HG03558 (cell line): ENCODE measurements at regions not wholly inside any gene's neighbourhood (a gene's known extent, or its start where the extent isn't known, plus 50 kb on each side); places are given as distances from the start of the nearest gene placed in this dataset.
A peak's percentile ranks its signal among the peaks of the same experiment; 100 is the strongest.

Experiments
- ATAC-seq: cut with Tn5 transposase; IDR thresholded peaks from one replicate; pipeline ENCODE4 v1.9.1; 2021; ENCODE audit warnings: moderate number of reproducible peaks; ENCODE audit not compliant: unreplicated experiment; ENCODE audit errors: extremely low read depth

DNA sequence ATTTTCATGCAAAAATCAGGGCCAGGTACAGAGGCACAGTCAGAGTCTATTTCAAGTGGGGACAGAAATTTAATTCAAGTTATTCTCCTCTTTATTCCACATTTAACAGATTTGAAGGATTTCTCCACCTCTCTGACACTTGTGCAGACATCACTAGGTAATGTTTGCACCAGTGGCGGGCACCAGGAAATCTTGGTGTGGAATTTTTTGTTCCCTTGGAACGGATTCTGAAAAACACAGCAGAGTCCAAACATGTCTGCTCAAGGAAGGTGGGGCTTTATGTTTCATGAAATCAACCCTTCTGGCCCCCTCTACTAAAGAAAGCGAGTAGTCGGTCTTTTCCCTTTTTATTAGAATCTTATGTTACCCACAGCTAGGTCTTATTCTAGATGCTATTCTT is 271.2 kb upstream of the MDFIC2 start:
- no peak for ATAC-seq

DNA sequence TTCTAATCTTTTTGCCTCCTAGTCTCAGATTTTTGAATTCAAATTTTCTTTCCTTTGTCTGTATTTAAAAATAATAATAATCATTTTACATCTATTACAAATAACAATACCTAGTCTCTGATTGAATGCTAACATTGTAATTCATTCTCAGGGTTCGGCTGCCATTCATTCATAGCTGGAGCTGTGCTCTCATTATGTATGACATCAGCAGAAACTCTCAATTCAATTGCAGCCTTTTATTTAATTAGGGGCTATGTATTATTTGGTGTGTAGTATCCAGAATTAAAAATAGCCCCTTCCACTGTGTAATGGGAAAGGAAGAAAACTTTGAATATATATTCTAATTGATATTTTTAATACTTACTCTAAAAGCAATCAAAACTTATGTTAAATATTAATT is 270.4 kb upstream of the MDFIC2 start:
- no peak for ATAC-seq

DNA sequence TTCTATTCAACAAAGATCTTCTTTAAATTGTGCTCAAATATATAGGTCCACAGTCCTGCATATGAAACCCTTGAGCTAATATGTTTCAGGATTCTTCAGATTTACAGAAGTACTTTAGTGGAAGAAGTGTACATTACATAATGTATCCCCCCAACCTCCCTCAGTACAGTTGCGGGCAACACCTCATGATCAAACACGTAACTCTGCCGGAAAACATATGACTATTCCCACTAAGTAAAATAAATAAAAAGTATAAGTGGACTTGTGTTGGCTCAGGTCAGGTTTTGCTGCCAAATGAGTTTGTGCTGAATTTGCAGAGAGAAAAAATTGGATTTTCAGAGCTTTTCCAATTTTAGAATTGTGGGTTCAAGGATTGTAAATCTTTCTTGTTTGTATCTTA is 267.6 kb upstream of the MDFIC2 start:
- ATAC-seq, result no peak

DNA sequence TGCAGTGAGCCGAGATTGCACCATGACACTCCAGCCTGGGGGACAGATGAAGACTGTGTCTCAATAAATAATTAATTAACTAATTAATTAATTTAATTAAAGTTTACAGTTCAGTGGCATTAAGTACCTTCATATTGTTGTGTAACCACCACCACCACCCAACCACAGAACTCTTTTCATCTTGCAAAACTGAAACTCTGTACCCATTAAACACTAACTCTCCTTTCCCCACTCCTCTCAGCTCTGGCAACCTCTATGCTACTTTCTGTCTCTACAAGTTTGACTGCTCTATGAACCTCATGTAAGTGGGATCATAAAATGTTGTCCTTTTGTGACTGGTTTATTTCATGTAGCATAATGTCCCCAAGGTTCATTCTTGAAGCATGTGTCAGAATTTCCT is 259.3 kb upstream of the MDFIC2 start:
- no peak for ATAC-seq

DNA sequence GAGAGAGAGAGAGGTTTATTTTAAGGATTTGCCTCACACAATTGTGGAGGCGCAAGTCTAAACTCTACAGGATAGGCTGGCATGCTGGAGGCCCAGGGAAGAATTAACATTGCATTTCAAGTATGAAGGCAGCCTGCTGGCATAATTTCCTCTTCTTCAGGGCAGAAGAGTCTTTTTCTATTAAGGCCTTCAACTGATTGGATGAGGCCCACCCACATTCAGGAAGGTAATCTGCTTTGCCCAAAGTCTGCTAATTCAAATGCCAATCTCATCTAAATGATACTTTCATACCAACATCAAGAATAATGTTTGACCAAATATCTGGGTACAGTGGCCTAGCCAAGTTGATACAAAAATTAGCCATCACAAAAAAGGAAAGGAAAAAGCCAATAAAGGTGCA is 258.1 kb upstream of the MDFIC2 start:
- ATAC-seq, result no peak

DNA sequence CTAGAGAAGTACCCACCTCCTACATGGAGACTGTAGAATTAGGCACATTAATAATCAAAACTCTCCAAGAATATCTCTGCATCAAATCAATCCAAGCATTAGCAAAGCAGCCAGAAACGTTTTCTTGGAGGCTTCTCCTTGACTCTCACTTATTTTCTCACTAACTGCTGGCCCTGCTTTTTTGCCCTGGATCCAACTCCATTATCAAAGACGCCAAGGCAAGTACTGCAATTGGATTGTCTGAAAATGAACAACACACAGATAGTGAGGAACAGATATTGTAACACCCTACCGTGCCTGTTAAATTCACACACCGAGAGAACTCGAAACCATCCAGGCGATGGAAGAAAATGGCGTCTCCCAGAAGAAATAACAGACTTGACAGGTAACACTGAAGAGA is 256.2 kb upstream of the MDFIC2 start:
- no peak for ATAC-seq

DNA sequence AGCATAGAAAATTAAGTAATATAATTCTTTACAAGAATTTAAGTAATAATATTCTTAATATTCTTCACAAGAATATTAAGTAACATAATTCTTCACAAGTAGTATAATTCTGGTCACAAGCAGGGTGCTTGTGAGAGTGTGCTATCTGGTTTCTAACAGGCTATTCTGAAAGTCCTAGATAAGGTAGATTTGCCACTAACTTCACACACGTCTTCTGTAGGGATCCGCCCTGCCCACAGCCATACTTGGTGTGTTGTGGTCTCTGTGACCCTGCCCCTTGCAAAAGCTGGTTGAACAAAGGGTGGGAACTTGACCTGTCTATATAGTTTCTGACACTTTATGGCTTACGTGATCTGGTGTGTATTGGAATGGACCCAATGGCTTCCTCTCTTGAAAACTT is 253.4 kb upstream of the MDFIC2 start:
- ATAC-seq, result no peak

DNA sequence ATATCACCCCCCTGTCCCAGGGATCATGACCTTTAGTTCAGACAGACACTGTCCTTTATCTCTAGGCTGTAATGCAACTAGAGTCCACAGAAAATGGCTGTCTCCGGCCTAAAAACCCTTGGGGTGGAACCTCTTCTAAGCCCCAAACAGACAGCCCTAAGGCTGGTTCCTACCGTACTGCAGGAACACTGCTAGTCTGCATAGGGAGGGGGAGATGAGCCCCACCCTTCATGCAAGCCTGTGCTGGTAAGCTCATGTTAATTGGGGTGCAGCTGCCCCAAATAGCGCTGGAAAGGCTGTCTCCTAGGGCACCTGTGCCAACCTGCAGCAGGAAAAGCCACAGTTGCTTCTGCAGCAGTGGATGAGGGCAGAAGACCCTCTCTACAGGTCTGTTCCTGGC is 252.1 kb upstream of the MDFIC2 start:
- no peak for ATAC-seq

DNA sequence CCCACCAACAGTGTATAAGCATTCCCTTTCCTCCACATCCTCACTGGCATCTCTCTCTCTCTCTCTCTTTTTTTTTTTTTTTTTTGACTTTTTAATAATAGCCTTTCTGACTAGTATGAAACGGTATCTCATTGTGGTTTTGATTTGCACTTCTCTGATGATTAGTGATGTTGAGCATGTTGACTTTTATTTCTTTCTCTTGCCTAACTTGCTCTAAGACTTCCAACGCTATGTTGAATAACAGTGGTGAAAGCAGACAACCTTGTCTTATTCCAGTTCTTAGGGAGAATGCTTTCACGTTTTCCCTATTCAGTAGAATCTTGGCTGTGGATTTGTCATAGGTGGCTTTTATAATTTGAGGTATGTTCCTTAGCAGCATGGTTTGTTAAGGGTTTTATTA is 249.4 kb upstream of the MDFIC2 start:
- no peak for ATAC-seq

DNA sequence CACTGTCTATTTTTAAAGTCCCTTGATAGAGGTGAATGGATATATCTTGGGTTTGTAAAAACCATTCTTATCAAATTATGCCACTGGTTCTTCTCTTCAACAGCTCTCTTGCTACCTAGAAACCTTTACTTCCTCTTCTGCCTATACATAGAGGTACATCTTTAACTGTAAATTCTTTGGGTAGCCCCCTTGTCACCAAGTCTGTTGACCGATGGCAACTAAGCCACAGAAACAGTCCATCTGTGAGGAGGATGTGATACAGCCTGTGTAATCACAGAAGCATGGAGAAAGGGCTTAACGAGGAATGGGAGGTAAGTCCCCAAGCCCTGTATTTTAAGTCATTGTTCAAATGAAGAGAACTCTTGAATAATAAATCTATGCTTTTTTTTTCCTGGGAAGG is 246.5 kb upstream of the MDFIC2 start:
- no peak for ATAC-seq

DNA sequence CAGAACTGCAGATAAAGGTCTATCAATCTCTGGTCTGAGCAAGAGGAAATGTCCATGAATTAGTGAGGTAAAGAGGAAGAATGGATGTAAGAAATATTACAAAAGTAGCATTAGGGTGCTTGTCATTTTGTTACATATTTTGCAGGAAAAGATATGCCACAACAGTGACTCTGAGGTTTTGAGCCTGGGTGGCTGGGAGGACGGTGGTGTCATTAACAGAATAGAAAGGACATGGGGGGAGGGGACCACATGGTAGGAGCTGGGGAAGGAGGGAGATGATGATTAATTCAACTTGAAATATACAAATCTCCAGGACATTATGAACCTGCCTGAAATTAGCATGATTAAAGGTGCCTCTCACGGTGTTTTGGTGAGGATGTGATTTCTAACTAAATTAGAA is 245.5 kb upstream of the MDFIC2 start:
- ATAC-seq, result no peak

DNA sequence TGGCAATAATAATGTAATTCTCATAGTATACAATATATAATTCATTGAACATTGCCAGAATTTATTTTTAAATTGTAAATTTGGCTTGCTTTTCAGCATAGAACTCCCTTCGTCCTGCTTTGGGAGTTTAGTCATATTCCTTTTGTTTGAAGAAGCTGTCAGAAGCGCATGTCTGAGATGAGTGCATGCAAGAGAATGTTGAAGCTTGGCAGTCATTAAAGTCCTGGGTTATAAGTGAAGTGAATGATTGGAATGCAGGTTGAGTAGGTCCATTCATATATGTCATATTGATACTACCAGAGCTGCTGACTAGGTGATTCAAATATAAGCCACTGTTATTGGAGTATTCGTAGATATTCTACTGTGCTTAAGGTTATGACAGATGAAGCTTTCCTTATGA is 243.6 kb upstream of the MDFIC2 start:
- ATAC-seq, result no peak

DNA sequence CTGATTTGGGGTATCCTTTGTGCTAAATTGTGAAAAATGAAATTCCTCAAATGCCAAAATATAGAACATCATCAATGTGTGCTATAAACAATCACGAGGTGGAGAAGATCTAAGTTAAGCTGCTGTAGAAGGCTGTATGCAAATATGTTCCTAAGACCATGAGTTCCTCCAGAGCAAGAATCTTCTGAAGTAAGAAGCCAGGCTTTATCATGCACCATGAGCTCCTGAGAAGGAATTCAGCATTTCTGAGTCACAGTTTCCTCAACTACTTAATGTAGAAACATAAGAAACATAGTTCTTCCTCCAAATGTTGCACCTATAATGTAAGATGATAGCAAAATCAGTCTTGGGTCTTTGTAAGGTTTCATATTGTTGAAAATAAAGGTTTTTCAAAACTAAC is 241.7 kb upstream of the MDFIC2 start:
- no peak for ATAC-seq

DNA sequence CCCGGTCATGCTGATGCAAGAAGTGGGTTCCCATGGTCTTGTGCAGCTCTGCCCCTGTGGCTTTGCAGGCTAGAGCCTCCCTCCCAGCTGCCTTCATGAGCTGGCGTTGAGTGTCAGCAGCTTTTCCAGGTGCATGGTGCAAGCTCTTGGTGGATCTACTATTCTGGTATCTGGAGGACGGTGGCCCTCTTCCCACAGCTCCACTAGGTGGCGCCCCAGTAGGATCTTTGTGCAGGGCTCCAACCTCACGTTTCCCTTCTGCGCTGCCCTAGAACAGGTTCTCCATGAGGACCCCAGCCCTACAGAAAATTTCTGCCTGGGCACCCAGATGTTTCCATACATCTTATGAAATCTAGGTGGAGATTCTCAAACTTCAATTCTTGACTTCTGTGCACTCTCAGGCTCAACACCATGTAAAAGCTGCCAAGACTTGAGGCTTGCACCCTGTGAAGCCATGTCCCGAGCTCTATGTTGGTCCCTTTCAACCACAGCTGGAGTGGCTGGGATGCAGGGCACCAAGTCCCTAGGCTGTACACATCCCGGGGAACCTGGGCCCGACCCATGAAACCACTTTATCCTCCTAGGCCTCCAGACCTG is 238.4 kb upstream of the MDFIC2 start:
- peak; percentile 80 for ATAC-seq

DNA sequence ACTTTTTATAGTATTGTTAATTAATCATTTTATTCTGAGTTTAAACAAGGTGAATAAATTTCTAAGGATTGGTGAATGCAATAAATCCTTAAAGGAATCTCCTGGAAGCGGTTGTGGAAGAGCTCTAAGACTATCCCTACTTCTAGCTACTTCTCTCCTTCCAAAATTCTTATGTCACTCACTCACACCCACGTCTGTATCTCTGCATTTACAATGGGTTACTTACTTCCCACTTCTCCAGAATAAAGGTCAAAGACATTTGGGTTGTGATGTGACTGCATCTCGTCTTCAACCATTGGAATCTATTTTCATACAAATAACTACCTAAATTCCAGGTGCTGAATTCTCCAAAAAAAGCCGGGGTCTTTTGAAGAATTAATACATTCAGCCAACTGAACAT is 234.2 kb upstream of the MDFIC2 start:
- ATAC-seq, result no peak

DNA sequence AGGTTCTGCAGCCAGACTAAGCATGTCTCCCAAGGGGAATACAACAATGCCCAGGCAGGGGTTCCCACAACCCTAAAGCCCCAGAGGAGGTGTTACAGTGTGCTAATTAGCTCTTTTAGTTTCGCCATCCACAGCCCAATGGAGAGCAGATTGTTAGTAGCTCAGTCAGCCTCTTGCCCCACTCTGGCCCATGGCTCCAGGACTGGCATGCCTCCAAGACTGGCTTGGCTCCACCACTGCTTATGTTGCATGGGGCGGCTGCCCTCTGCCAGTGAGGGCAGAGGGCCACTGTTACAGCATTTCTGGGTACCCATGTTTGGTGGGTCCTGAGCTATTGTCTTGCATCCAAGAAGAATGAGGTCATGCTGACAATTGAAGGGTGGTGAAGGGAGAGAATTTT is 231.1 kb upstream of the MDFIC2 start:
- ATAC-seq, result no peak

DNA sequence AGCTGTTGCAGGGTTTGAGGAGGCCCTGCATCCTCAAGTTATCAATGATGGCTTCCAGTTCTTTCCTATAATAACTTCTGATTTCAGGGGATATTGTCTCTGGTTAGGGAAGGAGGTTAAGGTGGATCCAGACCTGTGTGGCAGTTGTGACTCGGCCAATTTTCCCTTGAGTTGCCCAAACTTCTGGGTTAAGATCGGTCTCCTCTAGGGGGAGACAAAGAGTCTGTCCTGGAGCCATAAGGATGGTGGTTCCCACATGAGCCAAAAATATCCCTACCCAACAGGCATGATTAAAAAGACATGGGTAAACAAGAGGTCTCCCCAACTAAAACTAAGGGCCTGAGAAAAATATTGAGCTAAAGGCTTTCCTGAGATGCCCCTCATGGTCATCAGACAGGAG is 227.5 kb upstream of the MDFIC2 start:
- ATAC-seq, result no peak

DNA sequence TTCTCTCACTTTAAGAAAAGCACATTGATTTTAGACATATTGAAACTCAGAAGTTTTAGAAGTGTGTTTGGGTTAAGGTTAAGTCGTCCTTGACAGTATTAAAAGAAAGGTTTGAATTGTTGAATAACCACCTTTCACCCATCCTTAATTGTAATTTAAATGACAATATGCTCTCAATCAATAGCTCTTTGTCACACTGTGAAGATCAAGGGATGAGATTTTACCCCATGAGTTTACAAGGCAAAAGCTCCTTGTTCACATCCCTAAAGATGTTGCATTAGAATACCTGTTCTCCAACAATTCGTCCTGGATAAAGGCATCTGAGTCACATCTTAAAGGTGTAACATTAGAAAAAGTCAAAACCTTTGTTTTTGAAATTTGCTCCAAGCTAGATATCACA is 220.4 kb upstream of the MDFIC2 start:
- ATAC-seq, result no peak

DNA sequence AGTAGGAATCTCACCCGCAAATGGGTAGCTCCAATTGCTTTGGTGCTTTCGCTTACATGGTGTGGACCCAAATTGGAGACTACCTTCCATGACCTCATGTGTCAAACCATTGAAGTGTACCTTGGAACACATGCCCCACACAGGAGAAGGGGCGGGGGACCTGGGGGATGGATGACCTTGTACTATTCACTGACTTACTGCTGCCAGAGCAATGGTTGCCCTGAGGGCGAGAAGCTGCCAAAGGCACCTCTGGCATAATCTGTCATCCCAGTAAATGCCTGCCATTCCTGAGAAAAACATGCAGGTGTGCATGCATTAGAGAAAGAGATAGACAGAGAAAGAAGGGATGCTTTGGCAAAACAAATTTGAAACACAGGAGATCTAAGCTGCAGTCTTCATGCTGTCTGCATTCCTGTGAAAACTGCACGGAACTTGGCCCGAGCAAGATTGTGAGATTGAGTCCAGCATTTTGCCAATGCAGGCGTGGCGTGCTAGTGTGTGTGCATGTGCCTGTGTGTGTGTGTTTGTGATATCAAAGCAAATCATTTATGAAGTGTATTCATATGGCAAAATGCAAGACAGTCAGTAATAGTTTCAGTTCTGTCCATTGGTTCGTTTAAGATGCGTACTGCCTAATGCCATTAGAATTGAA is 219.5 kb upstream of the MDFIC2 start:
- no peak for ATAC-seq

DNA sequence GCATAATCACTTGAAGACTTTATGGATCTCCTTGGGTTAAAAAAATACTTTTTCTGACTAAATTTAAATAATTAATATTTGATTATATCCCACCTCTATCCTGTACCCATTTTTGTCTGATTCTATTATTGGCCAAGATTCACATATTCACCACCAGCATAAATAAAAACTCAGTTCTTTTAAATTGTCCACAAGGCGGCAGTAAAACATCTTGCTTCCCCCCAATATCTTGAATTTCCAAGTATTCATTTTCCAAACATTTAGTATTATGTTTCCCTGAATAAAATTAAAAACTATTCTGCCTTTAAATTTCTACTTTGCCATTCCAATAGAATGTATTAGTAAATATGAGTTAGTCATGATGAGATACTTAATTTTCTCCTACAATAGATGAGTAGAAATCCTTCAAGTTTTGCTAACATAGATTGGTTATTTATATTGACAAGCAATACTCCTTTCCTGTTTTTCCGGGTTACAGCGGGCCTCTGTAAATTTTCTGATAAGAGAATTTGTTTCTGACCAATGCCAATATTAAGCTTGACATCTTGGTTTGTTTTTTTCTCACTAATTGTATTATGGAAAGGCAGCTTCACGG is 218.7 kb upstream of the MDFIC2 start:
- no peak for ATAC-seq

DNA sequence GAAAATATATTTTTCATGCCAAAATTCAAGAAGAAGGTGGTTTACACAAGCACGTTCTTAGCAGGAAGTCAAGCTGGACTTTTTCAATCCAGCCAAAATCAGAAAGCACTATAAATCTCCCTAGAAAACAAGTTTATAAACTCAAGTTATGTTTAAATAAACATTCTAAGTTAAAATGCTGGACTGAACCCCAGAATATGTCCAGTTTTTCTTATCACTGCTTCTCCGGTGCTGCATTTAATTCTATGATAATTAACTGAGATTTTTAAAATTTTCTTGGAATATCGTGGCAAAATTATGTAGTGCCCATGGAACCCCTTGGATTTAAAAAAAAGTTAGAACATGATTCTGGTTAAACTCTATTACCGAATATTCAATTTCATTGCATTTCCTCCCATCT is 218.2 kb upstream of the MDFIC2 start:
- no peak for ATAC-seq

DNA sequence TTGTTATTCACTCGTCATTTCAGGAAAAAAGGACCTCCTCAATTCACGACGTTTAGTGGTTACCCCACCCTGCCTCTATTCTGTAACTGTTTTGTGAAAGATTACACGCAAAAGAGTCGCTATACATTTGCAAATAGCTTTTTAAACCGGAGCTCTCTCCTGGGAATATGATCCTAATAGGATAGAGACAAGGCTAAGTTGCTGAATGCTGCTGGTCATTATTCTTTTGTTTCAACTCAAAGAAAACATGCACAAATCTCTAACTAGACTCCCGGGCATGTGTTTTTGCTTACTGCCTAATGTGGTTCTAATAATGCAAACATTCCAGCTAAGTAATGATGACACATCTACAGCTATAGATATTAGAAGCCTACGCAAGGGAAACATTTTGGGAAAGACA is 214.6 kb upstream of the MDFIC2 start:
- ATAC-seq, result no peak
